Hematopoietic multipotent progenitor cell treated with erythropoietin and hydrocortisone succinate and interleukin-3 and kit ligand, for 4 days (in vitro differentiated cells): ENCODE measurements at regions not wholly inside any gene's neighbourhood (a gene's known extent, or its start where the extent isn't known, plus 50 kb on each side); places are given as distances from the start of the nearest gene placed in this dataset.

Source experiments
- DNase-seq: peaks from one replicate; pipeline ENCODE4 v3.0.0-alpha.2; 2015

GRCh38 chrX:39886282-39886681, 211.5 kb downstream of the BCOR start:
- no peak for DNase-seq

GRCh38 chrX:39888730-39889129, 209.0 kb downstream of the BCOR start:
- DNase-seq: no peak

GRCh38 chrX:39889704-39890103, 208.1 kb downstream of the BCOR start:
- DNase-seq: no peak

GRCh38 chrX:39890807-39891206, 207.0 kb downstream of the BCOR start:
- DNase-seq: no peak

- DNase-seq: peak; percentile 49
Observed at GRCh38 chrX:39891781-39892180, 206.0 kb downstream of the BCOR start.

GRCh38 chrX:39893417-39894338, 204.1 kb downstream of the BCOR start:
- no peak for DNase-seq

- no peak for DNase-seq
Observed at GRCh38 chrX:39894683-39895082, 203.1 kb downstream of the BCOR start.

GRCh38 chrX:39895218-39896110, 202.3 kb downstream of the BCOR start:
- no peak for DNase-seq

GRCh38 chrX:39896951-39897740, 200.6 kb downstream of the BCOR start:
- DNase-seq: no peak

- peak; percentile 24 for DNase-seq
Observed at GRCh38 chrX:39897741-39898097, 200.0 kb downstream of the BCOR start.

GRCh38 chrX:39898147-39898546, 199.6 kb downstream of the BCOR start:
- no peak for DNase-seq

- no peak for DNase-seq
Observed at GRCh38 chrX:39899059-39899458, 198.7 kb downstream of the BCOR start.

- no peak for DNase-seq
Observed at GRCh38 chrX:39899856-39900776, 197.6 kb downstream of the BCOR start.

- no peak for DNase-seq
Observed at GRCh38 chrX:39900777-39901170, 197.0 kb downstream of the BCOR start.

- no peak for DNase-seq
Observed at GRCh38 chrX:39903343-39903742, 194.4 kb downstream of the BCOR start.

GRCh38 chrX:39903937-39904336, 193.8 kb downstream of the BCOR start:
- no peak for DNase-seq

- DNase-seq: no peak
Observed at GRCh38 chrX:39904816-39905537, 192.8 kb downstream of the BCOR start.

- DNase-seq: peak; percentile 46
Observed at GRCh38 chrX:39905538-39905891, 192.2 kb downstream of the BCOR start.

GRCh38 chrX:39905946-39906345, 191.8 kb downstream of the BCOR start:
- no peak for DNase-seq

GRCh38 chrX:39907964-39908661, 189.6 kb downstream of the BCOR start:
- DNase-seq: peak; percentile 21

- no peak for DNase-seq
Observed at GRCh38 chrX:39909996-39910395, 187.8 kb downstream of the BCOR start.
